HepG2 (cell line): ENCODE measurements at regions not wholly inside any gene's neighbourhood (a gene's known extent, or its start where the extent isn't known, plus 50 kb on each side); places are given as distances from the start of the nearest gene placed in this dataset.

ENCODE experiments used
- ATAC-seq: fragments of 200-7000 bp; cut with Tn5 transposase; 3 replicates; pipeline ENCODE4 v1.9.1; 2020; ENCODE audit warnings: mild to moderate bottlenecking, moderate library complexity
- BruUV-seq: library from RNA; stranded (reverse); fragments of 400-500 nt; replicated peaks from 2 replicates; lab custom pipeline; 2021; lab: Mats Ljungman, UMichigan
- CTCF ChIA-PET: fragments of 300-600 bp; formaldehyde crosslinking; extraction: SDS; loops from one replicate; lab custom pipeline; 2021; ENCODE audit warnings: low total read pairs, inconsistent platforms, low intra/inter-chr PET ratio; lab: Yijun Ruan, JAX
- POLR2A ChIA-PET: fragments of 350-600 bp; sonication (Branson Sonifier 250); formaldehyde crosslinking; loops from one replicate; lab custom pipeline; 2020; ENCODE audit warnings: antibody characterized with exemption, inconsistent platforms; lab: Yijun Ruan, JAX
- DNase-seq: peaks from one replicate; pipeline ENCODE4 v3.0.0-alpha.2; 2015; ENCODE audit warnings: low spot score
- FAIRE-seq: peaks from 3 replicates; lab custom pipeline; 2011; peaks lifted over from hg19 to GRCh38; lab: Jason Lieb, UNC
- H2AFZ ChIP-seq: one replicate; pipeline ENCODE4 v1.6.1; 2011; ENCODE audit warnings: low read length, inconsistent platforms
- H3K27ac ChIP-seq: fragments of 300-600 bp; 3 replicates; pipeline ENCODE4 v1.8.0; 2011; ENCODE audit warnings: mixed run types, mild to moderate bottlenecking, mixed read lengths, low read length, inconsistent platforms; ENCODE audit not compliant: insufficient read depth; ENCODE audit errors: extremely low read length
- H3K27me3 ChIP-seq, 2 experiments: fragments of 200-600 bp in 1 of 2; 2 replicates in 1 of 2; 3 replicates in 1 of 2; pipeline versions ENCODE4 v1.6.0 to v1.8.0; 2011; ENCODE audit warnings: low read length in 2 of 2, mild to moderate bottlenecking in 2 of 2, moderate library complexity in 2 of 2, inconsistent platforms in 1 of 2; ENCODE audit not compliant: insufficient read depth in 2 of 2, control insufficient read depth in 1 of 2
- H3K36me3 ChIP-seq, 2 experiments: fragments of 200-600 bp in 1 of 2; replicated peaks in 1 of 2; 2 replicates in 1 of 2; 3 replicates in 1 of 2; pipeline versions ENCODE4 v1.5.1 to v1.8.0; 2011; ENCODE audit warnings: low read length in 2 of 2, inconsistent platforms in 1 of 2; ENCODE audit not compliant: insufficient read depth in 2 of 2, control insufficient read depth in 1 of 2
- H3K4me1 ChIP-seq: 2 replicates; pipeline ENCODE4 v1.5.1; 2012; ENCODE audit warnings: low read length, inconsistent platforms; ENCODE audit not compliant: insufficient read depth
- H3K4me2 ChIP-seq: 2 replicates; pipeline ENCODE4 v1.6.0; 2011; ENCODE audit warnings: low read depth, low read length, inconsistent platforms
- H3K4me3 ChIP-seq, 3 experiments: fragments of 200-600 bp in 1 of 3; sonication (generic), shearing (Covaris generic) in 1 of 3; replicated peaks in 1 of 3; 2 replicates each; pipeline ENCODE4 v1.5.1; 2011 to 2016; ENCODE audit warnings: low read length in 3 of 3, inconsistent platforms in 2 of 3, low read depth in 2 of 3, mild to moderate bottlenecking in 2 of 3, control low read depth in 1 of 3, mixed read lengths in 1 of 3; ENCODE audit not compliant: insufficient read depth in 1 of 3
- H3K79me2 ChIP-seq: one replicate; pipeline ENCODE4 v1.6.1; 2011; ENCODE audit warnings: low read length, inconsistent platforms; ENCODE audit not compliant: insufficient read depth
- H3K9ac ChIP-seq: 2 replicates; pipeline ENCODE4 v1.6.0; 2011; ENCODE audit warnings: mild to moderate bottlenecking, low read depth, low read length, inconsistent platforms; ENCODE audit not compliant: insufficient read depth
- H3K9me3 ChIP-seq: 2 replicates; pipeline ENCODE4 v1.5.1; 2012; ENCODE audit warnings: mild to moderate bottlenecking, low read length
- H4K20me1 ChIP-seq: 2 replicates; pipeline ENCODE4 v1.6.0; 2011; ENCODE audit warnings: inconsistent platforms, mild to moderate bottlenecking, low read length, moderate library complexity; ENCODE audit not compliant: insufficient read depth
- ASH2L ChIP-seq: fragments of 300-600, 200-600 bp; sonication (generic); IDR thresholded peaks from 2 replicates; pipeline ENCODE4 v1.7.0; 2017; ENCODE audit warnings: low read depth, mild to moderate bottlenecking, moderate library complexity, mixed read lengths, low read length; ENCODE audit not compliant: insufficient read length
- ATF5 ChIP-seq: sonication (generic); formaldehyde crosslinking; IDR thresholded peaks from 2 replicates; pipeline ENCODE4 v1.4.0; 2020; ENCODE audit warnings: mild to moderate bottlenecking, low read depth, missing genetic modification reagents
- BHLHE40 ChIP-seq: IDR thresholded peaks from 2 replicates; pipeline ENCODE4 v1.6.1; 2011; ENCODE audit warnings: low read length, improper control_type of control experiment
- BRCA1 ChIP-seq: sonication (generic); formaldehyde crosslinking; IDR thresholded peaks from 2 replicates; pipeline ENCODE4 v1.4.0; 2020; ENCODE audit warnings: missing genetic modification reagents
- JUNB ChIP-seq: sonication (generic); formaldehyde crosslinking; IDR thresholded peaks from 2 replicates; pipeline ENCODE4 v1.8.0; 2022; ENCODE audit warnings: missing genetic modification reagents, mild to moderate bottlenecking, borderline replicate concordance
- MAFF ChIP-seq: IDR thresholded peaks from 2 replicates; pipeline ENCODE4 v1.6.1; 2011; ENCODE audit warnings: low read depth, low read length, improper control_type of control experiment
- MAFG ChIP-seq: sonication (generic); formaldehyde crosslinking; IDR thresholded peaks from 2 replicates; pipeline ENCODE4 v1.5.1; 2020; ENCODE audit warnings: mild to moderate bottlenecking, missing genetic modification reagents
- NCOR1 ChIP-seq: fragments of 200-600 bp; sonication (generic); IDR thresholded peaks from 2 replicates; pipeline ENCODE4 v1.7.0; 2017; ENCODE audit warnings: antibody characterized with exemption, low read length, borderline replicate concordance
- PITX1 ChIP-seq: sonication (generic); formaldehyde crosslinking; IDR thresholded peaks from 2 replicates; pipeline ENCODE4 v1.5.1; 2020; ENCODE audit warnings: mild to moderate bottlenecking, missing genetic modification reagents
- SATB2 ChIP-seq: sonication (generic); formaldehyde crosslinking; IDR thresholded peaks from 2 replicates; pipeline ENCODE4 v1.5.0; 2020; ENCODE audit warnings: missing genetic modification reagents
- TBX2 ChIP-seq: sonication (generic); formaldehyde crosslinking; IDR thresholded peaks from 2 replicates; pipeline ENCODE4 v1.5.0; 2020; ENCODE audit warnings: missing genetic modification reagents, mild to moderate bottlenecking, borderline replicate concordance
- TCF7L2 ChIP-seq: IDR thresholded peaks from 2 replicates; pipeline ENCODE4 v1.6.1; 2011; ENCODE audit warnings: mild to moderate bottlenecking, low read depth, low read length, moderate library complexity
- XBP1 ChIP-seq: sonication (generic); formaldehyde crosslinking; IDR thresholded peaks from 2 replicates; pipeline ENCODE4 v1.5.0; 2020; ENCODE audit warnings: missing genetic modification reagents
- ZNF17 ChIP-seq: sonication (generic); formaldehyde crosslinking; IDR thresholded peaks from 2 replicates; pipeline ENCODE4 v1.5.0; 2020; ENCODE audit warnings: mild to moderate bottlenecking, missing genetic modification reagents
- ZNF543 ChIP-seq: sonication (generic); formaldehyde crosslinking; IDR thresholded peaks from 2 replicates; pipeline ENCODE4 v1.4.0; 2020; ENCODE audit warnings: mild to moderate bottlenecking, missing genetic modification reagents
- ZNF547 ChIP-seq: sonication (generic); formaldehyde crosslinking; IDR thresholded peaks from 2 replicates; pipeline ENCODE4 v1.5.1; 2020; ENCODE audit warnings: mild to moderate bottlenecking, missing genetic modification reagents
- ZNF761 ChIP-seq: sonication (generic); formaldehyde crosslinking; conservative IDR thresholded peaks from 2 replicates; pipeline ENCODE4 v1.4.0; 2020; ENCODE audit warnings: mild to moderate bottlenecking, missing genetic modification reagents
- ZSCAN12 ChIP-seq: sonication (generic); formaldehyde crosslinking; IDR thresholded peaks from 2 replicates; pipeline ENCODE4 v1.9.0; 2021; ENCODE audit warnings: mild to moderate bottlenecking, missing genetic modification reagents
- WGBS: methylation state at CpG from one replicate; pipeline ENCODE4 v1.1.6; 2017; ENCODE audit warnings: low lambda C conversion rate; 5-methylcytosine and 5-hydroxymethylcytosine counted together
- in situ Hi-C: cut with HindIII; loops from 2 replicates; pipeline ENCODE4 v1.10.0; 2017; ENCODE audit warnings: low pct_unique_long_range_greater_than_20kb; ENCODE audit not compliant: extremely low pct_ligation_motif_present
- intact Hi-C: fragments of 100-400 bp; cut with micrococcal nuclease; formaldehyde crosslinking; loops from one replicate; pipeline ENCODE4 v1.10.0; 2022; ENCODE audit not compliant: unreplicated experiment
- TF ChIP-seq, protein P1 (sequence below): sonication (generic); formaldehyde crosslinking; IDR thresholded peaks from 2 replicates; pipeline ENCODE4 v1.8.1; 2023; ENCODE audit warnings: mild to moderate bottlenecking, missing genetic modification reagents

- FAIRE-seq (no peak), DNase-seq (no peak), ATAC-seq (no peak)
- ChIA-PET CTCF (no interaction called here), POLR2A (no interaction called here)
- no peaks in the 10 kb centered on the region for H4K20me1 ChIP-seq
- no TSS peak for BruUV-seq
- in situ Hi-C loops, result no loop called here
- H3K27ac ChIP-seq, result no peak overlapping the region
- peaks cover 0 to 3% of the 10 kb centered on the region in 2 experiments; a peak in 2 of 5 replicates for H3K27me3 ChIP-seq
- no peaks in the 10 kb centered on the region for H3K36me3 ChIP-seq
- H3K4me1 ChIP-seq, result no peaks in the 10 kb centered on the region
- H3K4me2 ChIP-seq, result no peak overlapping the region
- no peak overlapping the region for H3K9ac ChIP-seq
- no peak overlapping the region for H2AFZ ChIP-seq
- H3K9me3 ChIP-seq, result no peaks in the 10 kb centered on the region
- H3K79me2 ChIP-seq, result no peaks in the 10 kb centered on the region
- no peak overlapping the region for H3K4me3 ChIP-seq
- TF ChIP-seq BHLHE40, result no peak
- TF ChIP-seq PITX1 (CRISPR knock-in tag), result no peak
- TF ChIP-seq JUNB (CRISPR knock-in tag), result no peak
- no peak for TF ChIP-seq ZNF543 (CRISPR knock-in tag)
- TF ChIP-seq ZSCAN12, result no peak
- no peak for TF ChIP-seq TBX2
- TF ChIP-seq ZNF17 (CRISPR knock-in tag), result no peak
- no peak for TF ChIP-seq MAFF
- no peak for TF ChIP-seq ZNF547 (CRISPR knock-in tag)
- no peak for TF ChIP-seq ASH2L
- TF ChIP-seq TCF7L2, result no peak
- TF ChIP-seq BRCA1 (CRISPR knock-in tag), result no peak
- TF ChIP-seq MAFG (CRISPR knock-in tag), result no peak
- TF ChIP-seq SATB2 (CRISPR knock-in tag), result no peak
- TF ChIP-seq NCOR1, result no peak
- TF ChIP-seq, protein P1, sequence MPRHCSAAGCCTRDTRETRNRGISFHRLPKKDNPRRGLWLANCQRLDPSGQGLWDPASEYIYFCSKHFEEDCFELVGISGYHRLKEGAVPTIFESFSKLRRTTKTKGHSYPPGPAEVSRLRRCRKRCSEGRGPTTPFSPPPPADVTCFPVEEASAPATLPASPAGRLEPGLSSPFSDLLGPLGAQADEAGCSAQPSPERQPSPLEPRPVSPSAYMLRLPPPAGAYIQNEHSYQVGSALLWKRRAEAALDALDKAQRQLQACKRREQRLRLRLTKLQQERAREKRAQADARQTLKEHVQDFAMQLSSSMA, result no peak
- no peak for TF ChIP-seq XBP1 (CRISPR knock-in tag)
- TF ChIP-seq ATF5 (CRISPR knock-in tag), result no peak
- TF ChIP-seq ZNF761 (CRISPR knock-in tag), result no peak
- 0% methylated on average over 4 of the region's 4 CpGs for WGBS
- intact Hi-C loops, result no loop called here
Observed at GRCh38 chr18:37661061-37661460, 95.5 kb upstream of the CELF4 start.
